HG03520 (cell line): ENCODE measurements at regions not wholly inside any gene's neighbourhood (a gene's known extent, or its start where the extent isn't known, plus 50 kb on each side); places are given as distances from the start of the nearest gene placed in this dataset.
"Not testable (repeated sequence)": the region's sequence is repeated elsewhere in the genome, so short reads cannot be mapped to it uniquely, and the experiment has no call there.

Experiments used
- ATAC-seq: cut with Tn5 transposase; IDR thresholded peaks from one replicate; pipeline ENCODE4 v1.9.1; 2021; ENCODE audit warnings: mild to moderate bottlenecking, moderate library complexity; ENCODE audit not compliant: unreplicated experiment

GRCh38 chr18:8912348-8913326, 189.9 kb upstream of the NDUFV2 start:
- ATAC-seq, result no peak

GRCh38 chr18:8913606-8914403, 188.7 kb upstream of the NDUFV2 start:
- ATAC-seq, result not testable (repeated sequence)

DNA sequence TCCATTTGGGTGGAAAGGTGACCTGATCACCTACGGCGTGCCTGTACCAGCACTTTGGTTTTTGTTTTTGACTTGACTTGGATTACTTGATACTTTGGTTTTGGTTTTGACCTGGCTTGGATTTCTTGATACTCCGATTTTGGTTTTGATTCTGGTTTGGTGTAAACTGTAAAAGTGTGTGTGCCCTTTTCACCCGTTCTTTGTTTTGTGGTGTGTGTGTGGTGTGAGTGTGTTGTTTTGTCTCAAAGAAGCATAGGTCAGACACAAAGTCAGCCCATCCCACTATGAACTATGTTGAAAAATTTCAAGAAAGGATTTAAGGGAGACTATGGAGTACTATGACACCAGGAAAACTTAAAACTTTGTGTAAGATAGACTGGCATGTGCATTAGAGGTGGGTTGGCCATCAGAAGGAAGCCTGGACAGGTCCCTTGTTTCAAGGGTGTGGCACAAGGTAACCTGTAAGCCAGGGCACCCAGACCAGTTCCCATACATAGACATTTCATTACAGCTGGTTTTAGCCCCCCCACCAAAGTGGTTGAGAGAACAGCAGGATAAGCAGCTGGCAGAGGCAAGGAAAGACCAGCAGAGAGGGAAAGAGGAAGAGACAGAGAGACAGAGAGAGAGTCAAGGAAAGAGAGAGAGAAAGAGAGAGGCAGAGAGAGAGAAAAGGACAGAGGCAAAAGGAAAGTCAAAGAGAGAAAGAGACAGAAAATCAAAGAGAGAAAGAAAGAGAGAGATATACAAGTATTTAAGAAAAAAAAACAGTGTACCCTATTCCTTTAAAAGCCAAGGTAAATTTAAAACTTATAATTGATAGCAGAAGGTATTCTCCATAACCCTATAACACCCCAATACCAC, 187.9 kb upstream of the NDUFV2 start:
- not testable (repeated sequence) for ATAC-seq

DNA sequence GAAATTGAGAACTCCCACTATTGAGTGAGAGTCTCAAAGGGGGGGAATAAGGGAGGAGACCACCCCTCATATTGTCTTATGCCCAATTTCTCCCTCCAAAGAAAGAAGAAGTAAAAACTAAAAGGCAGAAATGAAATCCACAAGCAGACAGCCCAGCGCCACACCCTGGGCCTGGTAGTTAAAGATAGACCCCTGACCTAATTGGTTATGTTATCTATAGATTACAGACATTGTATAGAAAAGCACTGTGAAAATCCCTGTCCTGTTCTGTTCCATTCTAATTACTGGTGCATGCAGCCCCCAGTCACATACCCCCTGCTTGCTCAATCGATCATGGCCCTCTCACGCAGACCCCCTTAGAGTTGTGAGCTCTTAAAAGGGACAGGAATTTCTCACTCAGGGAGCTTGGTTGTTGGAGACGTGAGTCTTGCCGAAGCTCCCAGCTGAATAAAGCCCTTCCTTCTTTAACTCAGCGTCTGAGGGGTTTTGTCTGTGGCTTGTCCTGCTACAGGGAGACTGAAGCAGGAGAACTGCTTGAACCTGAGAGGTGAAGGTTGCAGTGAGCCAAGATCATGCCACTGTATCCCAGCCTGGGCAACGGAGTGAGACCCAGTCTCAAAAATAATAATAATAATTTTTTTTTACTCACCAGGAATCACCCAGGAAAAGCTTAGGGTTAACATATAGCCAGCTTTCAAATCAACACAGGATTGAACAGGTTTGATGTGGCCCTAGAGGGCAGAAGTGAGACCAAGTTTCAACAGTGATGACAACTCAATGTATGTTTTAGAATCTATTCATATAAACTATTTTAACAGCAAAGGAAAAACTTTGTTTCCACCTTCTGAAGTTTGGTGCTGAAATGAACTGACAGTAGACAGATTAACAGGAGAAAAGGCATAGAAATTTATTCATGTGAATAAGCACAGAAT, 181.4 kb upstream of the NDUFV2 start:
- ATAC-seq, result not testable (repeated sequence)

GRCh38 chr18:8926464-8926863, 176.0 kb upstream of the NDUFV2 start:
- no peak for ATAC-seq

- ATAC-seq, result no peak
These were observed 174.5 kb upstream of the NDUFV2 start for GRCh38 chr18:8928044-8928443.

- ATAC-seq, result no peak
These were observed 173.4 kb upstream of the NDUFV2 start for GRCh38 chr18:8928847-8929780.

DNA sequence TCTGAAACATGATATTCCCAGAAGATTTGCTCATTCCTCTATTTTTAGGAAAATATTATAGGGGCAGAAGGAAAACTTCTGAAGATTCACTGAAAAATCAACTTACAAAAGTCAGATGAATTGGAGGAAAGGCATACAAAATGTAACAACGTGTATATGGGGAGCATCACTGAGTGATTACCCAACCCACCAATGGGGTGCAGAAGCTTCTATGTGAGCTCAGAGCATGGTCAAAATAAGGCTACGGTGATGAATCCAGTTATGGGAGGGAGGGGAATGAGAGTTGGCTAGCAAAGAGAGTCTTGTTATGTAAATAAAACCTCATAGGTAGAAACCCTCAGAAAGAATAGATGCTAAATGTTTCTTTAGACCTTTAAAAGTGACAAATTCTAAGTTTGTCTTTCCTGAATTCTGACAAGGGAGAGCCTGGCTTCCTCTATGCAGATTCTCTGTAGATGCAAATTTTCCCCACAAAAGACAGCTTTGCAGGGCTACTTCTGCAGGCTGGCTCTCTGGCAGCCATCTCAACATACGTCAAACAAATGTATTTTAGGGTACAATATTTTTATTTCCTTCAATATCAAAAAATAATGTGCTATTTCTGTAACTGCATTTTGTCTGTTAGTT, 171.4 kb upstream of the NDUFV2 start:
- ATAC-seq, result no peak

DNA sequence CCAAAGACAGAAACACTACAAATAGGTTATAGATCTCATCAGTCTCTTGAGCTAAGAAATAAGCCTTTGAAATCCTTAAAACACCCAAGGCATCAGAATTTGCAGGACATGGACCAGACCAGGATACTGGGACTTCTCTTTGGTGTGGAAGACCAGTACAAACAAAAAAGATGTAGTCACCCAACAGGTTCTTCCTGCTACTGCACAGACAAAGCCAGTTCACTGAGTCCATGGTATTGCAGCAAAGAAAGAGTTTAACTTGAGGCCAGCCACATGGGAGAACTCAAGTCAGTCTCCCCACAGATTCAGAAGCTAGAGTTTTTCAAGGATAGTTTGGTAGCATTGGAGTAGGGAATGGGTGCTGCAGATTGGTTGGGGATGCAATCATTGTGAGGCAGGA, 169.6 kb upstream of the NDUFV2 start:
- ATAC-seq, result no peak

DNA sequence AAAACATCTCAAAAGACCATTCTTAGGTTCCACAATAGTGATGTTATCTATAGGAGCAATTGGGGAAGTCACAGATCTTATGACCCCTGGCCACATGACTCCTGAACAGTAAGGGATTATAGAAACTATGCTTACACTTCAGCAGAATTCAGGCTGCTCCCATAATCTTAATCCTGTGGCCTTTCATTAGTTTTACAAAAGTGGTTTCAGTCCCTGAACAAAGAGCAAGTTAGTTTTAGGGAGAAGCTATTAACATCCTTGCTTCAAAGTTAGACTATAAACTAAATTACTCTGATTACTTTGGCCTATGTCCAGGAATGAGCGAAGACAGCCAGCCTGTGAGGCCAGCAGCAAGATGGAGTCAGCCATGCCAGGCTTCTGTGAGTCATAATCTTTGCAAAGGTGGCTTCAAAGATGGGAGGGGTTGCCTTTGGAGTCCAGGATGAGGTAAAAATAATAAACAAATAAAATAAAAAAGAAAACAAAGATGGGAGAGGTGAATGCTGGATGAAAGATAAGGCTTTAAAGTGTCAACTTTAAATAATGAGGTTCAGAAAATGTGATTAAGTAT, 168.7 kb upstream of the NDUFV2 start:
- ATAC-seq, result no peak

GRCh38 chr18:8935346-8935745, 167.2 kb upstream of the NDUFV2 start:
- not testable (repeated sequence) for ATAC-seq

- no peak for ATAC-seq
These were observed 165.9 kb upstream of the NDUFV2 start for GRCh38 chr18:8936619-8937018.

- ATAC-seq, result no peak
These were observed 165.1 kb upstream of the NDUFV2 start for GRCh38 chr18:8937160-8938094.

DNA sequence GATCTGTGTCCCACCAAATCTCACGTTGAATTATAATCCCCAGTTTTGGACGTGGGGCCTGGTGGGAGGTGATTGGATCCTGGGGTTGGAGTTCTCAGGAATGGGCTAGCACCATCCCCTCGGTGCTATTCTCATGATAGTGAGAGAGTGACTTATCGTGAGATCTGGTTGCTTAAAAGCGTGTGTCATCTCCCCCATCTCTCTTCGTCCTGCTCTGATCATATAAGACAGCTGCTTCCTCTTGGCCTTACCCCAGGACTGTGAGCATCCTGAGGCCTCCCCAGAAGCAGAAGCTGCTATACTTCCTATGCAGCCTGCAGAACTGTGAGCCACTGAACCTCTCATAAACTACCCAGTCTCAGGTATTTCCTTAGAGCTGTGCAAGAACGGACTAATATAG, 163.7 kb upstream of the NDUFV2 start:
- no peak for ATAC-seq

- ATAC-seq, result no peak
These were observed 160.2 kb upstream of the NDUFV2 start for GRCh38 chr18:8942021-8942908.
